Neural progenitor cell (in vitro differentiated cells): ENCODE measurements at regions not wholly inside any gene's neighbourhood (a gene's known extent, or its start where the extent isn't known, plus 50 kb on each side); places are given as distances from the start of the nearest gene placed in this dataset.

Experiments
- DNase-seq: peaks from one replicate; pipeline ENCODE4 v3.0.0-alpha.2; 2016; ENCODE audit warnings: low spot score
- H2AFZ ChIP-seq: fragments of 200-600 bp; sonication (generic); replicated peaks from 2 replicates; pipeline ENCODE4 v1.6.1; 2016; ENCODE audit warnings: antibody characterized with exemption
- H3F3A ChIP-seq: fragments of 200-600 bp; sonication (generic); 2 replicates; pipeline ENCODE4 v1.6.1; 2016; ENCODE audit warnings: antibody characterized with exemption, low read depth
- H3K27ac ChIP-seq: fragments of 200-600 bp; sonication (generic); 2 replicates; pipeline ENCODE4 v1.5.1; 2016; ENCODE audit warnings: mild to moderate bottlenecking
- H3K27me3 ChIP-seq: fragments of 200-600 bp; sonication (generic); 2 replicates; pipeline ENCODE4 v1.6.1; 2016; ENCODE audit warnings: mild to moderate bottlenecking, moderate library complexity
- H3K36me3 ChIP-seq: fragments of 200-600 bp; sonication (generic); 2 replicates; pipeline ENCODE4 v1.5.1; 2016
- H3K4me1 ChIP-seq: fragments of 200-600 bp; sonication (generic); 2 replicates; pipeline ENCODE4 v1.6.1; 2016; ENCODE audit warnings: mixed run types
- H3K4me2 ChIP-seq: fragments of 200-600 bp; sonication (generic); 2 replicates; pipeline ENCODE4 v1.6.1; 2016
- H3K4me3 ChIP-seq: fragments of 200-600 bp; sonication (generic); 2 replicates; pipeline ENCODE4 v1.5.1; 2016
- H3K79me2 ChIP-seq: fragments of 200-600 bp; sonication (generic); 2 replicates; pipeline ENCODE4 v1.6.1; 2016; ENCODE audit warnings: low read depth
- H3K9ac ChIP-seq: fragments of 200-600 bp; sonication (generic); 2 replicates; pipeline ENCODE4 v1.6.1; 2016
- H3K9me3 ChIP-seq: fragments of 200-600 bp; sonication (generic); 2 replicates; pipeline ENCODE4 v1.5.1; 2016; ENCODE audit warnings: low read depth
- H4K20me1 ChIP-seq: fragments of 200-600 bp; sonication (generic); 2 replicates; pipeline ENCODE4 v1.6.1; 2016; ENCODE audit warnings: low read depth
- H3K27ac Mint-ChIP-seq: 3 replicates; pipeline ENCODE4 v1.8.0; 2021; ENCODE audit warnings: mixed read lengths
- H3K27me3 Mint-ChIP-seq: 2 replicates; pipeline ENCODE4 v1.8.0; 2022; ENCODE audit warnings: low read depth, mild to moderate bottlenecking, inconsistent platforms, moderate library complexity, mixed read lengths; ENCODE audit not compliant: insufficient read depth
- H3K36me3 Mint-ChIP-seq: 3 replicates; pipeline ENCODE4 v1.8.0; 2021; ENCODE audit warnings: mixed read lengths
- H3K4me1 Mint-ChIP-seq: 3 replicates; pipeline ENCODE4 v1.8.0; 2021; ENCODE audit warnings: mixed read lengths
- H3K4me3 Mint-ChIP-seq: 3 replicates; pipeline ENCODE4 v1.8.0; 2021; ENCODE audit warnings: mild to moderate bottlenecking, moderate library complexity, mixed read lengths
- H3K9me3 Mint-ChIP-seq: 3 replicates; pipeline ENCODE4 v1.8.0; 2020; ENCODE audit warnings: mixed read lengths
- CTCF ChIP-seq: fragments of 200-600 bp; sonication (generic); IDR thresholded peaks from 2 replicates; pipeline ENCODE4 v1.5.1; 2017; ENCODE audit warnings: antibody characterized with exemption, mild to moderate bottlenecking
- EZH2 ChIP-seq: fragments of 200-600 bp; sonication (generic); IDR thresholded peaks from 2 replicates; pipeline ENCODE4 v1.6.1; 2017; ENCODE audit warnings: antibody characterized with exemption, mild to moderate bottlenecking, moderate library complexity
- EZH2phosphoT487 ChIP-seq: fragments of 200-600 bp; sonication (generic); IDR thresholded peaks from 2 replicates; pipeline ENCODE4 v1.6.1; 2017; ENCODE audit warnings: antibody characterized with exemption

DNA sequence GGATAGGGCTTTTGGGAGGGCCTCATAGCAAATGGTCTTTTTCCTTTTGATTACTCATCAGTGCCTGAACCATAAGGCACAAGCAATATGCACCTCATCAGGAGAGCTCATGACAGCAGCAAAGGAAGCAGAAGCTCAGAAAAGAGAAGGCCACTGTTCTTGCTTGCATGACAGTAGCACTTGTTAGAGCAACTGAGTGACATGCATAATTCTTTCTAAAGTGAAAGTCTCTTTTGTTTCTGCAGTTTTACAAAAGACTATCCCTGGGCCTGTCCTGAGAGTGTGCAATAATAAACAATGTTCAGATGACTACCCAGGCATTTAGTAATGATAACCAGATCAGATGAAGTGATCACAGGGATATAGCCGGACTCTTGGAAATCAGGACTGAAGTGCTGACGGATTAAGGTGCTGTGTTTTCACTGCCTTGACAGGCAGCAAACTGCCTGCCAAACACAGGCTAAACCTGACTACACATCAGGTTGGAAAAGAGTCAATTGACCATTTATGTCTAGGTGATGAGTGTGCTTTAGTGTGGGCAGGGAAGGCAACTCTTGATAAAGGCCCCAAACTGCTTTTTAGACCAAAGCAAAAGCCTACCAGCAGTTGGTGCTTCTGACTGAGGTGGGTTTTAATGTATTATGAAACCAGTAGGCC is 1860.3 kb downstream of the TP53TG3F start:
- Histone ChIP-seq H3K9me3 (peaks cover 28% of the 10 kb centered on the region), H3K27ac (no peak overlapping the region), H3K4me2 (no peak overlapping the region), H3K27me3 (no peaks in the 10 kb centered on the region), H3K4me3 (no peak overlapping the region), H2AFZ (no peak overlapping the region), H3K9ac (no peak overlapping the region), H3F3A (no peaks in the 10 kb centered on the region), H3K79me2 (no peaks in the 10 kb centered on the region), H3K4me1 (no peaks in the 10 kb centered on the region), H4K20me1 (no peaks in the 10 kb centered on the region), H3K36me3 (no peaks in the 10 kb centered on the region)
- Mint-ChIP-seq H3K27me3 (peaks cover 6% of the 10 kb centered on the region), H3K9me3 (peaks cover 43% of the 10 kb centered on the region), H3K4me1 (no peaks in the 10 kb centered on the region), H3K36me3 (no peaks in the 10 kb centered on the region), H3K4me3 (no peak overlapping the region), H3K27ac (no peak overlapping the region)
- DNase-seq: no peak
- no peak for TF ChIP-seq CTCF
- no peak for TF ChIP-seq EZH2phosphoT487
- no peak for TF ChIP-seq EZH2

GRCh38 chr16:35325936-35326335 is 1866.5 kb downstream of the TP53TG3F start:
- no peaks in the 10 kb centered on the region for H3K36me3 ChIP-seq
- no peaks in the 10 kb centered on the region for H3F3A ChIP-seq
- no peak overlapping the region for H3K27ac Mint-ChIP-seq
- no peaks in the 10 kb centered on the region for H3K27me3 ChIP-seq
- TF ChIP-seq CTCF (no peak), EZH2phosphoT487 (no peak), EZH2 (no peak)
- no peak overlapping the region for H3K4me3 Mint-ChIP-seq
- H4K20me1 ChIP-seq: no peaks in the 10 kb centered on the region
- no peaks in the 10 kb centered on the region for H3K36me3 Mint-ChIP-seq
- no peaks in the 10 kb centered on the region for H3K4me1 ChIP-seq
- H3K4me3 ChIP-seq: no peak overlapping the region
- H3K79me2 ChIP-seq: no peaks in the 10 kb centered on the region
- H3K27ac ChIP-seq: no peak overlapping the region
- H3K27me3 Mint-ChIP-seq: no peaks in the 10 kb centered on the region
- H2AFZ ChIP-seq: no peak overlapping the region
- H3K4me1 Mint-ChIP-seq: no peaks in the 10 kb centered on the region
- peaks cover 61% of the 10 kb centered on the region for H3K9me3 ChIP-seq
- H3K9me3 Mint-ChIP-seq: peaks cover 25% of the 10 kb centered on the region
- no peak overlapping the region for H3K4me2 ChIP-seq
- H3K9ac ChIP-seq: no peak overlapping the region
- DNase-seq: no peak

DNA sequence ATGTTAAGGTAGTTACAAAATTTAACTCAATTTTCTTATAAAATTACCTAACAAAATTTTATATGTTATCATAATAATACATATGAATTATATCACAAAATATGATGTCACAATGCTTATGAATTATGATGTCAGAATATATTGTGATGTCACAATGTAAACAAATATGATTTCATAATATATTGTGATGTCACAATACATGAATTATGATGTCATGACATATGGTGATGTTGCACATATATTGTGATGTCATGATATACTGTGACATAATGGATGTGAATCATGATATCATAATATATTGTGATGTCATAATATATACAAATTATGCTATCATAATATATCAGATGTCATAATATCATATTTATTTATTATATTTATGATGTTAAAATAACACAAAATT is 1879.9 kb downstream of the TP53TG3F start:
- H3K4me3 ChIP-seq: no peak overlapping the region
- no peaks in the 10 kb centered on the region for H3K27me3 ChIP-seq
- H3K36me3 ChIP-seq: no peaks in the 10 kb centered on the region
- TF ChIP-seq EZH2: no peak
- no peak for TF ChIP-seq EZH2phosphoT487
- TF ChIP-seq CTCF: no peak
- Mint-ChIP-seq H3K4me3 (no peak overlapping the region), H3K27me3 (no peaks in the 10 kb centered on the region), H3K4me1 (no peaks in the 10 kb centered on the region), H3K9me3 (peaks cover 25% of the 10 kb centered on the region), H3K27ac (no peak overlapping the region), H3K36me3 (no peaks in the 10 kb centered on the region)
- no peaks in the 10 kb centered on the region for H4K20me1 ChIP-seq
- DNase-seq: no peak
- H3K9me3 ChIP-seq: peaks cover 43% of the 10 kb centered on the region
- no peak overlapping the region for H3K4me2 ChIP-seq
- H3K79me2 ChIP-seq: no peaks in the 10 kb centered on the region
- H3K27ac ChIP-seq: no peak overlapping the region
- H2AFZ ChIP-seq: no peak overlapping the region
- no peaks in the 10 kb centered on the region for H3F3A ChIP-seq
- H3K9ac ChIP-seq: no peak overlapping the region
- no peaks in the 10 kb centered on the region for H3K4me1 ChIP-seq
